ENCODE measurements at regions not wholly inside any gene's neighbourhood (a gene's known extent, or its start where the extent isn't known, plus 50 kb on each side); places are given as distances from the start of the nearest gene placed in this dataset.

DNA sequence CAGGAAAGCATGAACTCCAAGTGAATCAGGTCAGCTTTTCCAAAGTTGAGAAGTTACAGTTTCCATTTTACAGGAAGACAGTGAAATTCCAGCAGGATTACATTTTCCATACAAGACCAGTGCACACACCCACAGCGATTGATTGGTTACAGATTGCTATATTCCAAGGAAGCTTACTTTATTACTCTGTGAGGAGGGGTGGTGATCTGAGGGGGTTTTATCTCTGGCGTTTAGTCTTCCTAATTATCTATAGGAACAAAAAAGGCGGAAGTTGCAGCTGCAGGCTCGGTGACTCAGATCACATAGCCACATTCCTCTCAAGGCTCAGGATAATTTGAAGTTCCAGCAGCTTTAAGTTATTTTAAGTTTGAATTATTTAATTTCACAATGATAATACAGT lies 450.4 kb upstream of the NMUR2 start:
- H3K36me3 Mint-ChIP-seq, result no peaks in the 10 kb centered on the region
- Histone ChIP-seq H3K4me3 (ENCODE audit: control insufficient read depth in 1 of 2, extremely low read depth in 1 of 2, low read length in 1 of 2) (no peak overlapping the region), H3K36me3 (ENCODE audit: control insufficient read depth in 2 of 2, extremely low read depth in 1 of 2, insufficient read depth in 1 of 2, low read length in 1 of 2) (no peaks in the 10 kb centered on the region), H3K4me1 (ENCODE audit: control insufficient read depth in 1 of 2, extremely low read depth in 1 of 2, insufficient read depth in 2 of 2, low read length in 2 of 2) (no peaks in the 10 kb centered on the region), H3K27ac (ENCODE audit: low read length) (no peak overlapping the region), H3K9me3 (no peaks in the 10 kb centered on the region), H3K27me3 (replicated peaks in 1 of 2; ENCODE audit: control insufficient read depth in 2 of 2, extremely low read depth in 1 of 2, insufficient read depth in 2 of 2, low read length in 1 of 2) (no peaks in the 10 kb centered on the region)
- no peaks in the 10 kb centered on the region for H3K27me3 Mint-ChIP-seq
- no peak for ATAC-seq (replicated peaks in 1 of 4)
- no peak overlapping the region for H3K27ac Mint-ChIP-seq
- H3K4me3 Mint-ChIP-seq, result no peak overlapping the region
- WGBS (ENCODE audit: insufficient coverage), result no CpG with 5 or more reads among the region's 4 CpGs
- CTCF ChIA-PET, result no interaction called here
- DNase-seq, result no peak
- H3K9me3 Mint-ChIP-seq, result peaks cover 0 to 1% (median 0%) of the 10 kb centered on the region in 3 donors
- H3K4me1 Mint-ChIP-seq, result no peaks in the 10 kb centered on the region
- POLR2A ChIA-PET, result interaction anchor here in 1 of 2 donors (0.6 kb wide), 1 partner anchor 10 kb away, joined by 3 read pairs; no protein-coding TSS in a partner anchor

DNA sequence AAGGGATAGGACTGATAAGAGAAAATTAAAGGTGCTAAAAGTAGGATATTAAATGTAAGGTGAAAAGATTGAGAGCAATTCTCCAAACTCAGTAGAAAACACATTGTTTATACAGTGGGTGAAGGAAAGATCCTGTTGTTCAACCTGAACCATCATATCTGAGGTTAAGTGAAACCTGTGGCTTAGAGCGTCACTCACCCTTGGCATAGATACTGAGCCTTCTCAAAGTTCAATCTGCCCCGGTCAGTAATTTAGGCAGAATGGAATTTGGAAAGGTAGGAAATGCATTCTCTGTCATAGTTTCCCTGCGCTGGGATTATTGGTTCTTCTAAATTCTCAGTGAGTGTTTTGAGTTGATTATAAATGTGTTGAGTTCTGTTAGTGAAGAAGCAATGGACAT lies 456.2 kb upstream of the NMUR2 start:
- no peak overlapping the region for H3K4me3 Mint-ChIP-seq
- H3K4me1 Mint-ChIP-seq, result no peaks in the 10 kb centered on the region
- ChIA-PET CTCF (no interaction called here), POLR2A (no interaction called here)
- DNase-seq (no peak), ATAC-seq (replicated peaks in 1 of 4) (no peak)
- Histone ChIP-seq H3K4me1 (ENCODE audit: control insufficient read depth in 1 of 2, extremely low read depth in 1 of 2, insufficient read depth in 2 of 2, low read length in 2 of 2) (no peaks in the 10 kb centered on the region), H3K9me3 (no peaks in the 10 kb centered on the region), H3K36me3 (ENCODE audit: control insufficient read depth in 2 of 2, extremely low read depth in 1 of 2, insufficient read depth in 1 of 2, low read length in 1 of 2) (no peaks in the 10 kb centered on the region), H3K27ac (ENCODE audit: low read length) (no peak overlapping the region), H3K4me3 (ENCODE audit: control insufficient read depth in 1 of 2, extremely low read depth in 1 of 2, low read length in 1 of 2) (no peak overlapping the region), H3K27me3 (replicated peaks in 1 of 2; ENCODE audit: control insufficient read depth in 2 of 2, extremely low read depth in 1 of 2, insufficient read depth in 2 of 2, low read length in 1 of 2) (no peaks in the 10 kb centered on the region)
- H3K36me3 Mint-ChIP-seq, result no peaks in the 10 kb centered on the region
- no peak overlapping the region for H3K27ac Mint-ChIP-seq
- no peaks in the 10 kb centered on the region for H3K27me3 Mint-ChIP-seq
- peaks cover 0 to 13% (median 8%) of the 10 kb centered on the region in 3 donors for H3K9me3 Mint-ChIP-seq
- WGBS (ENCODE audit: insufficient coverage), result 88% methylated on average over 1 of the region's 3 CpGs

DNA sequence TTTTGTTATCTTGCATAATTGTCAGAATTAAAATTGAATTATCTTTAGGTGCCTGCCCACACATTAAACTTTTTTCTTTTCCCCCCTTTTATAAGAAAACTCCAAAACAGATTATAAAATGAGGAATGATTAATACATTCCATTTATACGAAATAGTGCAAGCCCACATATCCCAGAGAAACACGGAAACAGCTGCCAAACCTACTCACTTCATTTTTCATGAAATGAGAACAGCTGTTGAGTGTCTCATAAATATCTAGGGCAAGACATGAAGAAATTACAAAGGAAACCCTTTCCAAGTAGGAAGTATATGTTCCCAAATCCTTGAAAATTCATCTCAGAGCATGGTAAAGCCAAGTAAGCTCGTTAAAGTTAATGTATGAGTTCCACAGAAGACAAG lies 459.4 kb upstream of the NMUR2 start:
- H3K27me3 ChIP-seq (replicated peaks in 1 of 2; ENCODE audit: control insufficient read depth in 2 of 2, extremely low read depth in 1 of 2, insufficient read depth in 2 of 2, low read length in 1 of 2), result no peaks in the 10 kb centered on the region
- H3K27ac ChIP-seq (ENCODE audit: low read length), result no peak overlapping the region
- H3K36me3 ChIP-seq (ENCODE audit: control insufficient read depth in 2 of 2, extremely low read depth in 1 of 2, insufficient read depth in 1 of 2, low read length in 1 of 2), result no peaks in the 10 kb centered on the region
- H3K36me3 Mint-ChIP-seq, result no peaks in the 10 kb centered on the region
- H3K9me3 ChIP-seq, result no peaks in the 10 kb centered on the region
- ChIA-PET CTCF (no interaction called here), POLR2A (no interaction called here)
- no peaks in the 10 kb centered on the region for H3K4me1 Mint-ChIP-seq
- peaks cover 0 to 13% (median 8%) of the 10 kb centered on the region in 3 donors for H3K9me3 Mint-ChIP-seq
- ATAC-seq (replicated peaks in 1 of 4) (no peak), DNase-seq (no peak)
- no peak overlapping the region for H3K27ac Mint-ChIP-seq
- H3K4me3 Mint-ChIP-seq, result no peak overlapping the region
- WGBS (ENCODE audit: insufficient coverage), result no CpG with 5 or more reads among the region's 3 CpGs
- no peaks in the 10 kb centered on the region for H3K4me1 ChIP-seq (ENCODE audit: control insufficient read depth in 1 of 2, extremely low read depth in 1 of 2, insufficient read depth in 2 of 2, low read length in 2 of 2)
- H3K4me3 ChIP-seq (ENCODE audit: control insufficient read depth in 1 of 2, extremely low read depth in 1 of 2, low read length in 1 of 2), result no peak overlapping the region
- no peaks in the 10 kb centered on the region for H3K27me3 Mint-ChIP-seq

DNA sequence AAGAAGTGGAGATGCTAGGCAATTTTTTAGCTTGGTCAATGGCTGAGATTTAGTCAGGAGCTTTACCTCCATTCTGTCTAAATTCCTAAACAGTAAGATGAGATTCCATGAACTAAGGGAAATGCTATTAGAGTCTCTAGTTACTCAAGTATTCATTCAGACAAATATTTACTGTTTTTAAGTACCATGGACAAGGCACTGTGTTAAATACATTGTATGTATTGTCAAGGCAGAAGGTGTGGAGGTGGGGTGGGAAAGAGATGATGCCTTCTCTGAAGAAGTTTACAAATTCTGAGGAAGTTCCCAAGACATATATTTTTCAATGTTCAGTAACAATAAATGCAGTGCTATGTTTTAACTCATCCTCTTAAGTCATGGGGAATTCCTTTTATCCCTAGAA lies 459.9 kb upstream of the NMUR2 start:
- no peaks in the 10 kb centered on the region for H3K9me3 ChIP-seq
- Mint-ChIP-seq H3K27ac (no peak overlapping the region), H3K27me3 (no peaks in the 10 kb centered on the region), H3K9me3 (peaks cover 0 to 13% (median 8%) of the 10 kb centered on the region in 3 donors), H3K4me1 (no peaks in the 10 kb centered on the region), H3K36me3 (no peaks in the 10 kb centered on the region), H3K4me3 (no peak overlapping the region)
- H3K27me3 ChIP-seq (replicated peaks in 1 of 2; ENCODE audit: control insufficient read depth in 2 of 2, extremely low read depth in 1 of 2, insufficient read depth in 2 of 2, low read length in 1 of 2), result no peaks in the 10 kb centered on the region
- ATAC-seq (replicated peaks in 1 of 4), result no peak
- no peaks in the 10 kb centered on the region for H3K36me3 ChIP-seq (ENCODE audit: control insufficient read depth in 2 of 2, extremely low read depth in 1 of 2, insufficient read depth in 1 of 2, low read length in 1 of 2)
- H3K27ac ChIP-seq (ENCODE audit: low read length), result no peak overlapping the region
- no peaks in the 10 kb centered on the region for H3K4me1 ChIP-seq (ENCODE audit: control insufficient read depth in 1 of 2, extremely low read depth in 1 of 2, insufficient read depth in 2 of 2, low read length in 2 of 2)
- no peak overlapping the region for H3K4me3 ChIP-seq (ENCODE audit: control insufficient read depth in 1 of 2, extremely low read depth in 1 of 2, low read length in 1 of 2)
- DNase-seq, result no peak
- ChIA-PET CTCF (no interaction called here), POLR2A (interaction anchor here in 1 of 2 donors (0.6 kb wide), 1 partner anchor 9 kb away, joined by 3 read pairs; no protein-coding TSS in a partner anchor)

DNA sequence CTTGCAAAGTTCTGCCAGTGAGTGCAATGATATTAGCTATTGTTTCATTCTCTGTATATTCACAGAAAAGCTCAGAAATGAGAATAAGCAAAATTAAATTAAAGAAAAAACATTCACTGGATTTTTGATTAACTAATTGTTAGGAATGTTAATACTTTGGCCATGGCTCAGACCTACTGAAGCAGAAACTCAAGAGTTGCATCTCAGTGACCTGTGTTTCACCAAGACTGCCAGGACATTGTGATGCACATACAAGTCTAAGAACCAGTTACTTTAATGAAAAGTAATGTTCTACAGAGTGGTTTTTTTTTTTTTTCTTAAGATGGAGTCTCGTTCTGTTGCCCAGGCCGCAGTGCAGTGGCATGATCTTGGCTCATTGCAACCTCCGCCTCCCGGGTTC lies 464.9 kb upstream of the NMUR2 start:
- H3K27ac Mint-ChIP-seq, result no peak overlapping the region
- ATAC-seq (replicated peaks in 1 of 4), result no peak
- WGBS (ENCODE audit: insufficient coverage), result no CpG with 5 or more reads among the region's 4 CpGs
- peaks cover 4 to 7% (median 4%) of the 10 kb centered on the region in 3 donors for H3K9me3 Mint-ChIP-seq
- no peak for DNase-seq
- H3K36me3 ChIP-seq (ENCODE audit: control insufficient read depth in 2 of 2, extremely low read depth in 1 of 2, insufficient read depth in 1 of 2, low read length in 1 of 2), result no peaks in the 10 kb centered on the region
- no peaks in the 10 kb centered on the region for H3K4me1 Mint-ChIP-seq
- H3K27me3 ChIP-seq (replicated peaks in 1 of 2; ENCODE audit: control insufficient read depth in 2 of 2, extremely low read depth in 1 of 2, insufficient read depth in 2 of 2, low read length in 1 of 2), result no peaks in the 10 kb centered on the region
- no peaks in the 10 kb centered on the region for H3K4me1 ChIP-seq (ENCODE audit: control insufficient read depth in 1 of 2, extremely low read depth in 1 of 2, insufficient read depth in 2 of 2, low read length in 2 of 2)
- no peak overlapping the region for H3K27ac ChIP-seq (ENCODE audit: low read length)
- H3K4me3 Mint-ChIP-seq, result no peak overlapping the region
- CTCF ChIA-PET, result no interaction called here
- no peak overlapping the region for H3K4me3 ChIP-seq (ENCODE audit: control insufficient read depth in 1 of 2, extremely low read depth in 1 of 2, low read length in 1 of 2)
- H3K36me3 Mint-ChIP-seq, result no peaks in the 10 kb centered on the region
- no peaks in the 10 kb centered on the region for H3K9me3 ChIP-seq
- POLR2A ChIA-PET, result no interaction called here
- no peaks in the 10 kb centered on the region for H3K27me3 Mint-ChIP-seq

DNA sequence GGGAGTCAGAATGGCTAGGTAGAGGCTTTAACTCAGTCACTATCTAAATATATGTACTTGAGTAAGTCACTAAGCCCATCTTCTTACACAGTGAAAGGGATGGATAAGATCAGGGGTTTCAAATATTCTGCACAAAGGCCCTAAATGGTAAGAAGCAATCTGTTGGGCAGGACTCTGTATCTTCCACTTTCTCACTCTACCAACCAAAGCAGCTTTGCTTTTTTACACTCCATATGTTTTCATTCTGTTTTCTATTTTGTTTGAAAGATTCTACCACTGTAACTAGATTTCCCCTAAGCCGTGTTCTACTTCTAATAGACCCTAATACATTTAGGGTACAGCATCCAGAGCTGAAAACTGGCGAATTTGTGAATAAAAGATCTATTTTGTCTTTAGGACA lies 477.5 kb upstream of the NMUR2 start:
- Histone ChIP-seq H3K9me3 (no peaks in the 10 kb centered on the region), H3K4me1 (ENCODE audit: control insufficient read depth in 1 of 2, extremely low read depth in 1 of 2, insufficient read depth in 2 of 2, low read length in 2 of 2) (no peaks in the 10 kb centered on the region), H3K36me3 (ENCODE audit: control insufficient read depth in 2 of 2, extremely low read depth in 1 of 2, insufficient read depth in 1 of 2, low read length in 1 of 2) (no peaks in the 10 kb centered on the region), H3K4me3 (ENCODE audit: control insufficient read depth in 1 of 2, extremely low read depth in 1 of 2, low read length in 1 of 2) (no peak overlapping the region), H3K27ac (ENCODE audit: low read length) (no peak overlapping the region), H3K27me3 (replicated peaks in 1 of 2; ENCODE audit: control insufficient read depth in 2 of 2, extremely low read depth in 1 of 2, insufficient read depth in 2 of 2, low read length in 1 of 2) (no peaks in the 10 kb centered on the region)
- no peak for DNase-seq
- Mint-ChIP-seq H3K4me1 (no peaks in the 10 kb centered on the region), H3K4me3 (no peak overlapping the region), H3K9me3 (peaks cover 3 to 18% (median 14%) of the 10 kb centered on the region in 3 donors), H3K27me3 (no peaks in the 10 kb centered on the region), H3K36me3 (no peaks in the 10 kb centered on the region), H3K27ac (no peak overlapping the region)
- CTCF ChIA-PET, result no interaction called here
- no CpG with 5 or more reads among the region's 2 CpGs for WGBS (ENCODE audit: insufficient coverage)
- ATAC-seq (replicated peaks in 1 of 4), result no peak
- POLR2A ChIA-PET, result no interaction called here

DNA sequence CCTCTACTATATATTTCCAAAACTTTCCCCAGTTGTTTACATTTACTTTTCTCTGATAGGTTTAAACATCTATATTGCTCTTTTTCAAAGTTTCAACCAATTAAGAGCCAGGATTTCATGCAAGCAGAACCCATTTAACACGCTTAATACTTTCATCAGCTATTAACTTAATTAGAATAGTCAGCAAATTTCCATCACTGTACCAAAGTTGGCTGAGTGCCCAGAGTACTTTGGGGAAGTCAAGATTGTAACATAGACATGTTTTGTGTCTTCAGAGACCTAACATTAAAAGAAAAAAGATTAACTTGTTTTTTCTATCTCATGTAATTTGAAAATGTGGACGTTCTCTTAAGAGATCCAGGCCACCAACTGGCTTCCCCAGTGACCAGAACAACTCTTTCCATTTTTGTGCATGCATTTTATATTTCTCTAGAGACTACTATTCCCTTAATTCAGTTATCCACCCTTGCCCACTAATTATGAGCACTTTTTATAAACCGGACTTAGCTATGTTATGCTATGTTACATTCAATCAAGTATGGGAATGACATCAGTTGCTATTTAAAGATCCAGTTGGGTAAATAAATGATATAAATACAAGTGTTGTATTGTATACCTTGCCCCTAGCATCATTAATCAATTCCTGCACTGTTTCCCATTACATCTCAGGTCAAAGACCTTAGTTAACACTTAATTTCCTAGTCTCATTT lies 478.1 kb upstream of the NMUR2 start:
- Histone ChIP-seq H3K9me3 (no peaks in the 10 kb centered on the region), H3K27ac (ENCODE audit: low read length) (no peak overlapping the region), H3K36me3 (ENCODE audit: control insufficient read depth in 2 of 2, extremely low read depth in 1 of 2, insufficient read depth in 1 of 2, low read length in 1 of 2) (no peaks in the 10 kb centered on the region), H3K27me3 (replicated peaks in 1 of 2; ENCODE audit: control insufficient read depth in 2 of 2, extremely low read depth in 1 of 2, insufficient read depth in 2 of 2, low read length in 1 of 2) (no peaks in the 10 kb centered on the region), H3K4me3 (ENCODE audit: control insufficient read depth in 1 of 2, extremely low read depth in 1 of 2, low read length in 1 of 2) (no peak overlapping the region), H3K4me1 (ENCODE audit: control insufficient read depth in 1 of 2, extremely low read depth in 1 of 2, insufficient read depth in 2 of 2, low read length in 2 of 2) (no peaks in the 10 kb centered on the region)
- POLR2A ChIA-PET, result no interaction called here
- CTCF ChIA-PET, result no interaction called here
- DNase-seq (no peak), ATAC-seq (replicated peaks in 1 of 4) (no peak)
- Mint-ChIP-seq H3K9me3 (peaks cover 3 to 18% (median 14%) of the 10 kb centered on the region in 3 donors), H3K27ac (no peak overlapping the region), H3K27me3 (no peaks in the 10 kb centered on the region), H3K4me3 (no peak overlapping the region), H3K36me3 (no peaks in the 10 kb centered on the region), H3K4me1 (no peaks in the 10 kb centered on the region)
- no CpG with 5 or more reads among the region's 3 CpGs for WGBS (ENCODE audit: insufficient coverage)
